ENCODE measurements at regions not wholly inside any gene's neighbourhood (a gene's known extent, or its start where the extent isn't known, plus 50 kb on each side); places are given as distances from the start of the nearest gene placed in this dataset.

DNA sequence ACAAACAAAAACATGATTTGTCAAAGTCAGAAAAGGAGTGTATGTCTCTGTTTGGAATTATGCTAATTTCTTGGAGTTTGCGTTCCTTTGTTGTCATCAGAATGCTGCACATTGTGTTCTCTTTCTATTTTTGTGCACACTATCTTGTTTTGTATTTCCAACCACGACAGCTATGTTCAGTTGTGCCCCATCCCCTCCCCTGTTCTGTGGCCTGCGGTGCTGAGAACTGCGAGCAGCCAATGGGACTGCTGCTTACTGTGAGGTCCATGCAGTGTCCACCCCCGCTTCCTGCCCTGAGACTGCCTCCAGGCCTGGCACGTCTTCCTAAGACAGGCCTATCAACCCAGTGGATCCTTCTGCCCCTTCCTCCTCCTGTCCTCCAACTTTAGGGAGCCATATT is 76.8 kb downstream of the PALM2AKAP2 start:
- no peaks in the 10 kb centered on the region for H3K27me3 ChIP-seq (ENCODE audit: control insufficient read depth, insufficient read depth, low read length)
- no peak overlapping the region for H3K27ac ChIP-seq (ENCODE audit: low read length)
- Mint-ChIP-seq H3K36me3 (no peaks in the 10 kb centered on the region), H3K27ac (no peak overlapping the region), H3K4me1 (no peaks in the 10 kb centered on the region), H3K4me3 (no peak overlapping the region), H3K9me3 (no peaks in the 10 kb centered on the region), H3K27me3 (ENCODE audit: low read depth in 2 of 2) (peaks cover 5 to 15% of the 10 kb centered on the region in 2 donors)
- TF ChIP-seq, protein P1, sequence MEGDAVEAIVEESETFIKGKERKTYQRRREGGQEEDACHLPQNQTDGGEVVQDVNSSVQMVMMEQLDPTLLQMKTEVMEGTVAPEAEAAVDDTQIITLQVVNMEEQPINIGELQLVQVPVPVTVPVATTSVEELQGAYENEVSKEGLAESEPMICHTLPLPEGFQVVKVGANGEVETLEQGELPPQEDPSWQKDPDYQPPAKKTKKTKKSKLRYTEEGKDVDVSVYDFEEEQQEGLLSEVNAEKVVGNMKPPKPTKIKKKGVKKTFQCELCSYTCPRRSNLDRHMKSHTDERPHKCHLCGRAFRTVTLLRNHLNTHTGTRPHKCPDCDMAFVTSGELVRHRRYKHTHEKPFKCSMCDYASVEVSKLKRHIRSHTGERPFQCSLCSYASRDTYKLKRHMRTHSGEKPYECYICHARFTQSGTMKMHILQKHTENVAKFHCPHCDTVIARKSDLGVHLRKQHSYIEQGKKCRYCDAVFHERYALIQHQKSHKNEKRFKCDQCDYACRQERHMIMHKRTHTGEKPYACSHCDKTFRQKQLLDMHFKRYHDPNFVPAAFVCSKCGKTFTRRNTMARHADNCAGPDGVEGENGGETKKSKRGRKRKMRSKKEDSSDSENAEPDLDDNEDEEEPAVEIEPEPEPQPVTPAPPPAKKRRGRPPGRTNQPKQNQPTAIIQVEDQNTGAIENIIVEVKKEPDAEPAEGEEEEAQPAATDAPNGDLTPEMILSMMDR (IDR thresholded peaks at IDR 0.05): no peak
- intact Hi-C loops (cut with micrococcal nuclease): no loop called here
- no peak for ATAC-seq
- DNase-seq: no peak
- WGBS (ENCODE audit: insufficient coverage): 72% methylated on average over 6 of the region's 6 CpGs
- no peaks in the 10 kb centered on the region for H3K9me3 ChIP-seq (ENCODE audit: control insufficient read depth, insufficient read depth, low read length)
- H3K4me1 ChIP-seq (ENCODE audit: control insufficient read depth, insufficient read depth, low read length): no peaks in the 10 kb centered on the region
- H3K36me3 ChIP-seq (ENCODE audit: control insufficient read depth, insufficient read depth, low read length): no peaks in the 10 kb centered on the region
- H3K4me3 ChIP-seq (ENCODE audit: low read length): no peak overlapping the region

DNA sequence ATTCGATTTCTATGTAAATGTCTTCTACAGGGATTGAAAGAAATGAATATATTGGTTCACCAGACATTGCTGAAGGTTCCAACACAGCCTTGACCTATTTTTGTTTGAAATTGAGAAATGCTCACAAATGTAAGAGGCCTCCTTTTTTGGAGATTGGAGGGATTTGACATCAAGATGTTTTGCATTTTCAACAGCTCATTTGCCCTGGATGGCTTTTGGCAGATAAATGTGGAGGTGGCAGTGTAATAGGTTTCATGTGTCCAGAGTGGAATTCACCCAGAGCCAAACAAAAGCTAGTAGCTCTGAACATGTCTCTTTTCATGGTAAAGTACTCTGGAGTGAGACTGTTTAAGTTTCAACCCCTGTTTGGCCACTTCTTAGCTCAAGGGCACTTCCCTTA is 77.3 kb downstream of the PALM2AKAP2 start:
- WGBS (ENCODE audit: insufficient coverage): 78% methylated on average over 1 of the region's 1 CpG

DNA sequence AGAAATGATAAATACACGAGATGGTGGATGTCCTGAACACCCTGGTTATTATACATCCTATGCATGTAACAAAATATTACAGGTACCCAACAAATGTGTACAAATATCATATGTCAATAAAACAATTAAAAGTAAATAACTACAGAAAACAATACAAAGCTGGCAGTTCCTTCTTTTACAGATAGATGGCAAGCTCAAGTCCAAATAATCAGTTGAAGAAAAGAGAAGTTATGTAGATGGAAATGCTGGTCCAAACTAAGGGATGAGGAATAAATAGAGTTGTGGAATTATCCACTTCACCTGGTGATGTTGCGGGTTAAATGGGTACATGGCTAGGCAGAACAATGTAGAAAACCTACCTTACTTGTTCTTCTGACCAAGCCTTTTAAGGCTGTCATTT is 79.4 kb downstream of the PALM2AKAP2 start:
- no peaks in the 10 kb centered on the region for H3K36me3 Mint-ChIP-seq
- DNase-seq (no peak), ATAC-seq (no peak)
- no peaks in the 10 kb centered on the region for H3K4me1 Mint-ChIP-seq
- no peaks in the 10 kb centered on the region for H3K27me3 ChIP-seq (ENCODE audit: control insufficient read depth, insufficient read depth, low read length)
- TF ChIP-seq, protein P1 (IDR thresholded peaks at IDR 0.05): no peak
- no peaks in the 10 kb centered on the region for H3K9me3 ChIP-seq (ENCODE audit: control insufficient read depth, insufficient read depth, low read length)
- intact Hi-C loops (cut with micrococcal nuclease): no loop called here
- WGBS (ENCODE audit: insufficient coverage): 92% methylated on average over 2 of the region's 2 CpGs
- no peak overlapping the region for H3K4me3 ChIP-seq (ENCODE audit: low read length)
- no peaks in the 10 kb centered on the region for H3K36me3 ChIP-seq (ENCODE audit: control insufficient read depth, insufficient read depth, low read length)
- no peaks in the 10 kb centered on the region for H3K4me1 ChIP-seq (ENCODE audit: control insufficient read depth, insufficient read depth, low read length)
- H3K9me3 Mint-ChIP-seq: no peaks in the 10 kb centered on the region
- no peak overlapping the region for H3K4me3 Mint-ChIP-seq
- no peak overlapping the region for H3K27ac Mint-ChIP-seq
- H3K27me3 Mint-ChIP-seq (ENCODE audit: low read depth in 2 of 2): peaks cover 0 to 5% of the 10 kb centered on the region in 2 donors
- no peak overlapping the region for H3K27ac ChIP-seq (ENCODE audit: low read length)

More for the DNA sequence above, 77.3 kb downstream of the PALM2AKAP2 start:
- Mint-ChIP-seq H3K36me3 (no peaks in the 10 kb centered on the region), H3K4me3 (no peak overlapping the region), H3K4me1 (no peaks in the 10 kb centered on the region), H3K27ac (no peak overlapping the region), H3K9me3 (no peaks in the 10 kb centered on the region), H3K27me3 (ENCODE audit: low read depth in 2 of 2) (peaks cover 5 to 15% of the 10 kb centered on the region in 2 donors)
- ATAC-seq (no peak), DNase-seq (no peak)
- Histone ChIP-seq H3K27ac (ENCODE audit: low read length) (no peak overlapping the region), H3K4me1 (ENCODE audit: control insufficient read depth, insufficient read depth, low read length) (no peaks in the 10 kb centered on the region), H3K4me3 (ENCODE audit: low read length) (no peak overlapping the region), H3K36me3 (ENCODE audit: control insufficient read depth, insufficient read depth, low read length) (no peaks in the 10 kb centered on the region), H3K27me3 (ENCODE audit: control insufficient read depth, insufficient read depth, low read length) (no peaks in the 10 kb centered on the region), H3K9me3 (ENCODE audit: control insufficient read depth, insufficient read depth, low read length) (no peaks in the 10 kb centered on the region)
- TF ChIP-seq, protein P1 (IDR thresholded peaks at IDR 0.05): no peak
- intact Hi-C loops (cut with micrococcal nuclease): no loop called here

DNA sequence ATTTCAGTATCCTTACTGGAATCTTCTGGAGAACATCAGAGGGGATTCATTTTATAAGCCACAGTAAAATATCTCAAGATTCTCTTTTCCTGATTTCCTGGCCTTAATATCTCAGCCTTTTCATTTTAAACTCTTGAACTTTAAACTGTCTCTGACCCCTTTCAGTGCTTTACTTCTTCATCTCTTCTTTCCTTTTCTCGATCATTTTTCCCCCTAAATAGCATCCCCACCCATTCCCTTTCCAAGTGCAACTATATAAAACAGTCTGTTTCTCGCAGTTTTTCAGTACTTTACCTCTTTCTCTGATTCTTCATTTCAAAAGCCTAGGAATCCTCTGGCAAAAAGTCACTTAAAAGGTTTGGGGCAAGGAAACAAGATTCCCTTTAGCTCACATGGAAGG is 80.5 kb downstream of the PALM2AKAP2 start:
- ATAC-seq (no peak), DNase-seq (no peak)
- no peaks in the 10 kb centered on the region for H3K4me1 Mint-ChIP-seq
- H3K36me3 Mint-ChIP-seq: no peaks in the 10 kb centered on the region
- H3K9me3 Mint-ChIP-seq: no peaks in the 10 kb centered on the region
- H3K36me3 ChIP-seq (ENCODE audit: control insufficient read depth, insufficient read depth, low read length): no peaks in the 10 kb centered on the region
- TF ChIP-seq, protein P1 (IDR thresholded peaks at IDR 0.05): no peak
- no peaks in the 10 kb centered on the region for H3K27me3 ChIP-seq (ENCODE audit: control insufficient read depth, insufficient read depth, low read length)
- no peaks in the 10 kb centered on the region for H3K9me3 ChIP-seq (ENCODE audit: control insufficient read depth, insufficient read depth, low read length)
- WGBS (ENCODE audit: insufficient coverage): 80% methylated on average over 2 of the region's 2 CpGs
- H3K27ac Mint-ChIP-seq: no peak overlapping the region
- H3K4me3 Mint-ChIP-seq: no peak overlapping the region
- H3K4me1 ChIP-seq (ENCODE audit: control insufficient read depth, insufficient read depth, low read length): no peaks in the 10 kb centered on the region
- H3K4me3 ChIP-seq (ENCODE audit: low read length): no peak overlapping the region
- H3K27ac ChIP-seq (ENCODE audit: low read length): no peak overlapping the region
- peaks cover 0 to 5% of the 10 kb centered on the region in 2 donors for H3K27me3 Mint-ChIP-seq (ENCODE audit: low read depth in 2 of 2)
- intact Hi-C loops (cut with micrococcal nuclease): no loop called here
